SH-SY5Y (cell line): ENCODE measurements at regions not wholly inside any gene's neighbourhood (a gene's known extent, or its start where the extent isn't known, plus 50 kb on each side); places are given as distances from the start of the nearest gene placed in this dataset.

Experiments used
- GATA2 ChIP-seq: IDR thresholded peaks from 2 replicates; pipeline ENCODE4 v1.6.1; 2011; ENCODE audit warnings: mild to moderate bottlenecking, low read depth, low read length
- GATA3 ChIP-seq: IDR thresholded peaks from 2 replicates; pipeline ENCODE4 v1.6.1; 2011; ENCODE audit warnings: low read depth, mild to moderate bottlenecking, low read length, moderate library complexity

- TF ChIP-seq GATA2: no peak
- no peak for TF ChIP-seq GATA3
Observed at GRCh38 chr6:144885817-144886216, 600.7 kb downstream of the UTRN start.
